H1 (cell line): ENCODE measurements at regions not wholly inside any gene's neighbourhood (a gene's known extent, or its start where the extent isn't known, plus 50 kb on each side); places are given as distances from the start of the nearest gene placed in this dataset.

ENCODE experiments used
- CTCF ChIA-PET: fragments of 300-600 bp; sonication (Branson Sonifier 250); formaldehyde crosslinking; loops from one replicate; lab custom pipeline; 2021; ENCODE audit not compliant: partially characterized antibody; lab: Charles Lee
- POLR2A ChIA-PET: fragments of 300-600 bp; sonication (Branson Sonifier 250); formaldehyde crosslinking; loops from one replicate; lab custom pipeline; 2021; ENCODE audit warnings: inconsistent platforms; ENCODE audit not compliant: partially characterized antibody; lab: Charles Lee
- DNase-seq, 2 experiments: peaks; one replicate each; pipeline versions ENCODE4 v3.0.0 to v3.0.0-alpha.2; 2010 to 2022; ENCODE audit warnings: low spot score in 2 of 2, low read depth in 1 of 2, mixed read lengths in 1 of 2
- FAIRE-seq: peaks from 2 replicates; lab custom pipeline; 2011; peaks lifted over from hg19 to GRCh38; lab: Jason Lieb, UNC
- H2AFZ ChIP-seq: 2 replicates; pipeline ENCODE4 v1.8.1; 2012; ENCODE audit warnings: low read length, inconsistent platforms
- H2AK5ac ChIP-seq: 2 replicates; pipeline ENCODE4 v1.6.1; 2013; ENCODE audit warnings: low read depth, low read length
- H2BK120ac ChIP-seq: replicated peaks from 2 replicates; pipeline ENCODE3; 2013; ENCODE audit warnings: low read depth, low read length, inconsistent platforms
- H2BK12ac ChIP-seq: 2 replicates; pipeline ENCODE4 v1.6.1; 2013; ENCODE audit warnings: low read depth, low read length
- H2BK15ac ChIP-seq: 2 replicates; pipeline ENCODE4 v1.6.1; 2013; ENCODE audit warnings: low read length
- H2BK20ac ChIP-seq: 2 replicates; pipeline ENCODE4 v1.6.1; 2013; ENCODE audit warnings: low read length
- H2BK5ac ChIP-seq: 2 replicates; pipeline ENCODE4 v1.6.1; 2013; ENCODE audit warnings: low read depth, low read length
- H3K14ac ChIP-seq: 2 replicates; pipeline ENCODE4 v1.6.1; 2013; ENCODE audit warnings: inconsistent platforms; ENCODE audit not compliant: insufficient read length
- H3K18ac ChIP-seq: 2 replicates; pipeline ENCODE4 v1.6.1; 2013; ENCODE audit warnings: low read length; ENCODE audit errors: extremely low read depth
- H3K23ac ChIP-seq: 2 replicates; pipeline ENCODE4 v1.6.1; 2013; ENCODE audit warnings: inconsistent platforms; ENCODE audit not compliant: insufficient read length
- H3K23me2 ChIP-seq: 2 replicates; pipeline ENCODE4 v1.6.1; 2013; ENCODE audit warnings: low read depth, low read length
- H3K27ac ChIP-seq: 2 replicates; pipeline ENCODE4 v1.6.1; 2011; ENCODE audit warnings: low read depth, low read length, inconsistent platforms
- H3K27me3 ChIP-seq, 4 experiments: replicated peaks in 1 of 4; 1 replicate in 1 of 4; 2 replicates in 3 of 4; pipeline versions ENCODE4 v1.6.1 to v1.8.1; 2011 to 2013; ENCODE audit warnings: low read length in 3 of 4, mild to moderate bottlenecking in 3 of 4, inconsistent platforms in 2 of 4, mixed read lengths in 2 of 4, moderate library complexity in 1 of 4; ENCODE audit not compliant: control insufficient read depth in 3 of 4, insufficient read depth in 3 of 4; ENCODE audit errors: extremely low read depth in 1 of 4
- H3K36me3 ChIP-seq, 4 experiments: 2 replicates each; pipeline versions ENCODE4 v1.6.1 to v1.8.1; 2011 to 2013; ENCODE audit warnings: mild to moderate bottlenecking in 4 of 4, low read length in 3 of 4, moderate library complexity in 2 of 4, control low read depth in 1 of 4, inconsistent platforms in 1 of 4; ENCODE audit not compliant: insufficient read depth in 4 of 4, control insufficient read depth in 2 of 4
- H3K4ac ChIP-seq: replicated peaks from 2 replicates; pipeline ENCODE3; 2013; ENCODE audit warnings: low read length, low read depth, mixed read lengths, inconsistent platforms; ENCODE audit not compliant: insufficient read length
- H3K4me1 ChIP-seq, 4 experiments: replicated peaks in 1 of 4; 1 replicate in 1 of 4; 2 replicates in 3 of 4; pipeline versions ENCODE4 v1.6.1 to v1.8.1; 2011 to 2013; ENCODE audit warnings: low read length in 3 of 4, inconsistent platforms in 2 of 4, mixed read lengths in 1 of 4; ENCODE audit not compliant: insufficient read depth in 4 of 4, control insufficient read depth in 3 of 4
- H3K4me2 ChIP-seq, 2 experiments: 2 replicates each; pipeline versions ENCODE4 v1.6.1 to v1.8.1; 2011 to 2013; ENCODE audit warnings: low read depth in 2 of 2, low read length in 2 of 2, control low read depth in 1 of 2, inconsistent platforms in 1 of 2, mild to moderate bottlenecking in 1 of 2; ENCODE audit not compliant: insufficient read depth in 1 of 2
- H3K4me3 ChIP-seq, 4 experiments: fragments of 200-600, 300-600 bp in 1 of 4; sonication (generic), shearing (Covaris generic), sonication (Bioruptor Twin) in 1 of 4; 2 replicates each; pipeline versions ENCODE4 v1.5.1 to v1.8.1; 2011 to 2016; ENCODE audit warnings: low read length in 4 of 4, low read depth in 3 of 4, control low read depth in 2 of 4, inconsistent platforms in 2 of 4, mild to moderate bottlenecking in 2 of 4, mixed read lengths in 1 of 4, moderate library complexity in 1 of 4; ENCODE audit not compliant: insufficient read depth in 2 of 4; ENCODE audit errors: extremely low read depth in 1 of 4
- H3K56ac ChIP-seq: replicated peaks from 2 replicates; pipeline ENCODE3; 2013; ENCODE audit warnings: low read depth, mild to moderate bottlenecking, mixed read lengths, low read length, inconsistent platforms; ENCODE audit not compliant: insufficient read length
- H3K79me1 ChIP-seq: 2 replicates; pipeline ENCODE4 v1.6.1; 2013; ENCODE audit warnings: low read depth, low read length, control low read depth
- H3K79me2 ChIP-seq, 2 experiments: 2 replicates each; pipeline versions ENCODE4 v1.6.1 to v1.8.1; 2012 to 2013; ENCODE audit warnings: low read length in 2 of 2, mild to moderate bottlenecking in 2 of 2, inconsistent platforms in 1 of 2; ENCODE audit not compliant: insufficient read depth in 2 of 2, control insufficient read depth in 1 of 2
- H3K9ac ChIP-seq, 4 experiments: replicated peaks in 1 of 4; 1 replicate in 1 of 4; 2 replicates in 3 of 4; pipeline versions ENCODE4 v1.6.1 to v1.8.1; 2011 to 2013; ENCODE audit warnings: low read depth in 3 of 4, low read length in 3 of 4, control low read depth in 2 of 4, mild to moderate bottlenecking in 2 of 4, moderate library complexity in 2 of 4, inconsistent platforms in 1 of 4; ENCODE audit errors: extremely low read depth in 1 of 4
- H3K9me3 ChIP-seq, 2 experiments: 2 replicates each; pipeline versions ENCODE4 v1.6.1 to v1.8.1; 2012 to 2013; ENCODE audit warnings: mild to moderate bottlenecking in 2 of 2, moderate library complexity in 2 of 2, control low read depth in 1 of 2, inconsistent platforms in 1 of 2, low read depth in 1 of 2, low read length in 1 of 2, mixed read lengths in 1 of 2; ENCODE audit not compliant: insufficient read depth in 2 of 2
- H4K20me1 ChIP-seq, 2 experiments: replicated peaks in 1 of 2; 2 replicates each; pipeline versions ENCODE3 to v1.8.1; 2011 to 2013; ENCODE audit warnings: inconsistent platforms in 2 of 2, low read length in 2 of 2, mild to moderate bottlenecking in 1 of 2; ENCODE audit not compliant: insufficient read depth in 2 of 2, control insufficient read depth in 1 of 2
- H4K5ac ChIP-seq: 2 replicates; pipeline ENCODE4 v1.6.1; 2013; ENCODE audit warnings: low read length, low read depth, mixed read lengths, inconsistent platforms; ENCODE audit not compliant: insufficient read length
- H4K8ac ChIP-seq: 2 replicates; pipeline ENCODE4 v1.8.0; 2013; ENCODE audit warnings: mild to moderate bottlenecking, moderate library complexity, low read length, inconsistent platforms; ENCODE audit not compliant: insufficient read depth; ENCODE audit errors: extremely low read depth
- H4K91ac ChIP-seq: replicated peaks from 2 replicates; pipeline ENCODE3; 2013; ENCODE audit warnings: low read length, mixed read lengths, inconsistent platforms; ENCODE audit not compliant: insufficient read length
- CHD1 ChIP-seq: IDR thresholded peaks from 2 replicates; pipeline ENCODE4 v1.6.1; 2012; ENCODE audit warnings: low read depth, low read length, improper control_type of control experiment
- CHD2 ChIP-seq: IDR thresholded peaks from 2 replicates; pipeline ENCODE4 v1.6.1; 2012; ENCODE audit warnings: low read length, improper control_type of control experiment
- EP300 ChIP-seq, 2 experiments: IDR thresholded peaks; 1 replicate in 1 of 2; 2 replicates in 1 of 2; pipeline ENCODE4 v1.6.1; 2011 to 2012; ENCODE audit warnings: low read depth in 2 of 2, low read length in 2 of 2, mild to moderate bottlenecking in 2 of 2, borderline replicate concordance in 1 of 2, inconsistent platforms in 1 of 2, moderate library complexity in 1 of 2
- RNF2 ChIP-seq: fragments of 200-900, 300-1000 bp; sonication (generic); IDR thresholded peaks from 2 replicates; pipeline ENCODE4 v1.7.1; 2016; ENCODE audit warnings: borderline replicate concordance, low read depth, mild to moderate bottlenecking, antibody characterized with exemption, low read length; ENCODE audit not compliant: poor library complexity, severe bottlenecking; ENCODE audit errors: missing control alignments
- SIRT6 ChIP-seq: IDR thresholded peaks from one replicate; pipeline ENCODE4 v1.7.1; 2012; ENCODE audit warnings: low read length, inconsistent platforms
- SP1 ChIP-seq: IDR thresholded peaks from 2 replicates; pipeline ENCODE4 v1.6.1; 2011; ENCODE audit warnings: low read depth, low read length
- WGBS, 2 experiments: shearing (Covaris generic) in 1 of 2; methylation state at CpG; one replicate each; pipeline versions ENCODE4 v1.1.6 to v1.1.7; 2013 to 2015; ENCODE audit warnings: low lambda C conversion rate in 2 of 2, mixed read lengths in 2 of 2, inconsistent platforms in 1 of 2, low coverage in 1 of 2, missing lambda C conversion rate in 1 of 2; ENCODE audit not compliant: insufficient replicate concordance in 2 of 2, insufficient coverage in 1 of 2, insufficient read length in 1 of 2; ENCODE audit errors: extremely low coverage in 1 of 2, missing lambda C conversion rate in 1 of 2; 5-methylcytosine and 5-hydroxymethylcytosine counted together

DNA sequence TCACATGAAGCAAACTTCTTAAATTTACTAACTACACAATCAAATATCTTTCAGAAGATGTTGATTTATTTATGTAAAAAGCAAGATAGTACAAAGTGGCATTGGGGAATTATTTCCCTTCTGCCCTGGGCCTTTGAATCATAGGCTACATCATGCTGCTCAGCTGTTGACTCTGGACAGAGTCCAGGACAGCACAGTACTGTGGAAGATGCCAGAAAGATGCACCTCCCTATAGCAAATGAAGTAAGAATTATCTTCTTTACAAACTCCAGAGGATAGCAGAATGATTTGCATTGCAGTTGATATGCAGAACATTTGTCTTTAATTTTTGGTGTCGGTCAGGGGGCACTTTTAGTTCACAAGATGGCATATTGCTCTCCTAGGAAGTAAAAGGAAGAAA is 1354.5 kb upstream of the ZEB2 start:
- POLR2A ChIA-PET = no interaction called here
- no peak overlapping the region for H3K56ac ChIP-seq
- no peak overlapping the region for H3K9ac ChIP-seq
- no peak overlapping the region for H3K4me2 ChIP-seq
- TF ChIP-seq CHD1 = no peak
- no peak for TF ChIP-seq RNF2
- no peak for TF ChIP-seq CHD2
- TF ChIP-seq EP300 (IDR thresholded peaks at IDR 0.05; ENCODE audit: borderline replicate concordance in 1 of 2, low read depth in 2 of 2, low read length in 2 of 2) = no peak
- TF ChIP-seq SIRT6 = no peak
- TF ChIP-seq SP1 = no peak
- no peaks in the 10 kb centered on the region for H3K79me1 ChIP-seq
- H2AK5ac ChIP-seq = no peak overlapping the region
- H2BK15ac ChIP-seq = no peak overlapping the region
- H3K14ac ChIP-seq = no peak overlapping the region
- no peaks in the 10 kb centered on the region for H3K79me2 ChIP-seq
- no peak overlapping the region for H3K23ac ChIP-seq
- no peak overlapping the region for H3K4me3 ChIP-seq
- no peak overlapping the region for H2BK12ac ChIP-seq
- no peak overlapping the region for H3K27ac ChIP-seq
- H4K20me1 ChIP-seq = no peaks in the 10 kb centered on the region
- no peak overlapping the region for H3K18ac ChIP-seq
- no peak overlapping the region for H3K4ac ChIP-seq
- DNase-seq (no peak), FAIRE-seq (no peak)
- no peaks in the 10 kb centered on the region for H3K23me2 ChIP-seq
- H3K27me3 ChIP-seq = no peaks in the 10 kb centered on the region
- no peak overlapping the region for H4K5ac ChIP-seq
- H2BK120ac ChIP-seq = no peak overlapping the region
- H2AFZ ChIP-seq = no peak overlapping the region
- no peak overlapping the region for H4K91ac ChIP-seq
- no peaks in the 10 kb centered on the region for H3K36me3 ChIP-seq
- no peaks in the 10 kb centered on the region for H3K4me1 ChIP-seq
- H2BK20ac ChIP-seq = no peak overlapping the region
- H3K9me3 ChIP-seq = no peaks in the 10 kb centered on the region; a peak in 1 of 4 replicates
- CTCF ChIA-PET = interaction anchor here (0.6 kb wide), 1 partner anchor 196 kb away, joined by 3 read pairs; no protein-coding TSS in a partner anchor
- no peak overlapping the region for H4K8ac ChIP-seq
- no peak overlapping the region for H2BK5ac ChIP-seq
- WGBS, 2 experiments = 92% methylated on average over 1 of the region's 1 CpG; no CpG with 5 or more reads in 1 of the 2 experiments
